ENCODE measurements at regions not wholly inside any gene's neighbourhood (a gene's known extent, or its start where the extent isn't known, plus 50 kb on each side); places are given as distances from the start of the nearest gene placed in this dataset.

DNA sequence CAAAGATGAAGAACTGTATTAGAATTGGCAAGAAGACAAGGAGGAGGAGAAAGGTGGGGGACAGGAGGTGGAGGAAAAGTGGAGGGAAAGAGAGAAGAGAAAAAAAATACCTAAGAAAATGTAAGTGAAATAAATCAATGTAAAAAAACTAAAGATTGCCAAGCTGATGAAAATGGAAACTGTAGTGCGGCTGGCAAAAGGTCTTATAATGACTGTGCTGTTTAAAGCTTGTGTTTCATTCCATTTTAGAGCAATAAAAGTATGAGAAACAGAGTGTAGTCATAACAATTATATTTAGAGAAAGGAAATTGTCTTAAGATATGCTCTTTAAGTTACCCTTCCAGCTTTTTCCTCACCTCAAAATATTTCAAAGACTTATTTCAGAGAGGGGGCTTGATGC is 670.5 kb upstream of the SEMA6A start:
- Mint-ChIP-seq H3K4me3 (no peak overlapping the region), H3K36me3 (no peaks in the 10 kb centered on the region), H3K27me3 (no peaks in the 10 kb centered on the region), H3K4me1 (no peaks in the 10 kb centered on the region), H3K27ac (no peak overlapping the region), H3K9me3 (peaks cover 6% of the 10 kb centered on the region)
- no peak for DNase-seq
- CTCF ChIA-PET: no interaction called here

DNA sequence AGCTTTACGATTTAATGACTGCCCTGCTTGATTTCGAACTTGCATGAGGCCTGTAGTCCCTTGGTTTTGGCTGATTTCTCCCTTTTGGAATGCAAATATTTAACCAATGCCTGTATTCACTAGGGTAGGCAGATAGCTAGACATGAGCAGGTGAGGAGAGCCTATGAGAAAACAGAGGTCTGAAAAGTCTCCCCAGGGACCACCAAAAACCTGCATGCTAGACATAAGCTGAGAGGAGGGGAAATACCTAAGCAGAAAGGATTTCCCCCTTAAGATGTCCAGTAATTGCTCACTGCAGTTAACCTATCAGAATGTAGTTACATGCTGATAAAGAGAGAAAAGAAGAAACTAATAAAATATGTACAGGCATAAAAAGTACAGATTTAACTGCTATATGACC is 667.4 kb upstream of the SEMA6A start:
- no peaks in the 10 kb centered on the region for H3K36me3 Mint-ChIP-seq
- H3K27me3 Mint-ChIP-seq: no peaks in the 10 kb centered on the region
- H3K9me3 Mint-ChIP-seq: peaks cover 10% of the 10 kb centered on the region
- no peaks in the 10 kb centered on the region for H3K4me1 Mint-ChIP-seq
- DNase-seq: no peak
- no peak overlapping the region for H3K4me3 Mint-ChIP-seq
- CTCF ChIA-PET: no interaction called here
- no peak overlapping the region for H3K27ac Mint-ChIP-seq

DNA sequence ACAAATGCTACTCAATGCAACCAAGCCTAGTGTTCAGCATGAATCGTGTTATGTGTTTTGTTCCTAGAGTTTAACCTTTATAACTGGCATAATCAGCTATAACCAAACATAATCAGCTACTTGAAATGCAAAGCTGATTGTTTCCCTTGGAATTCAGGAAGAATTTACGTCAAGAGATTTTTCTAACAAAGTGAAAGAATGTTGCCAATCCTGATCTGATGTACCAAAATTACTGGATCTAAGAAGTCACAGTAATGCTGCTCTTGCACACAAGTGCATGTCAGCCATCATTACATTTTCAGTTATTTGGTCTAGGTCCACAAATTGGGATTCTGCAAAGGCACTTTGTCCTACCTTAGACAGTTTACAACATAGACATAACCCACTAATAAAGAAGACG is 662.3 kb upstream of the SEMA6A start:
- H3K9me3 Mint-ChIP-seq: peaks cover 8% of the 10 kb centered on the region
- CTCF ChIA-PET: no interaction called here
- H3K27me3 Mint-ChIP-seq: no peaks in the 10 kb centered on the region
- no peaks in the 10 kb centered on the region for H3K4me1 Mint-ChIP-seq
- H3K4me3 Mint-ChIP-seq: no peak overlapping the region
- H3K27ac Mint-ChIP-seq: no peak overlapping the region
- no peak for DNase-seq
- H3K36me3 Mint-ChIP-seq: no peaks in the 10 kb centered on the region

DNA sequence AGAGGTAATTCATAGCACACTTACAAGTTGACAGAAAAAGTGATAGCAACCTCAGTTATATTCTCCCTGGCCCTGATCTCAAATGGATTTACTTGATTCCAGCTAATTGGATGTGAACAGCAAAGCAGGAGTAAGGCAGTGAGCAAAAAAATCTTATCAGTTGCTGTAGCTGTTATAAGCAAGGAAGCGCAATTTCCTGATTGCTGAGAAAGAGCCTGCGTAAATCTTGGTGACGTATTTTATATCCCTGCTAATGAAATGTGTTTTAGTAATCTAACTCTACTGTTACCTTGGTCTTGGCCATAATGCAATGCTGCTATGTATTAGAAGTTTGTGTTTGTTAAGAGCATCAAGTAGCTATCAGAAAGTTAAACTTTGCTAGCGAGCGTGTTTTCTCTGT is 661.2 kb upstream of the SEMA6A start:
- H3K27ac Mint-ChIP-seq: no peak overlapping the region
- DNase-seq: no peak
- H3K27me3 Mint-ChIP-seq: no peaks in the 10 kb centered on the region
- CTCF ChIA-PET: no interaction called here
- H3K4me3 Mint-ChIP-seq: no peak overlapping the region
- H3K36me3 Mint-ChIP-seq: no peaks in the 10 kb centered on the region
- H3K4me1 Mint-ChIP-seq: no peaks in the 10 kb centered on the region
- peaks cover 6% of the 10 kb centered on the region for H3K9me3 Mint-ChIP-seq

DNA sequence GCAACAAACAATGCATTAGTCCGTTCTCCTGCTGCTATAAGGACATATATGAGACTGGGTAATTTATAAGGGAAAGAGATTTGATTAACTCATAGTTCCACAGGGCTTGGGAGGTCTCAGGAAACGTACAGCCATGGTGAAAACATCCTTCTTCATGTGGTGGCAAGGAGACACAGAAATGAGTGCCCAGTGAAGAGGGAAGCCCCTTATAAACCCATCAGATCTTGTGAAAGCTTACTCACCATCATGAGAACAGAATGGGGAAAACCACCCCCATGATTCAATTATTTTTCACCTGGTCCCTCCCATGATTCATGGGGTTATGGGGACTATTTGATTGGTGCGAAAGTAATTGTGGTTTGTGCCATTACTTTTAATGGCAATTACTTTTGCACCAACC is 655.8 kb upstream of the SEMA6A start:
- CTCF ChIA-PET: no interaction called here
- Mint-ChIP-seq H3K4me1 (no peaks in the 10 kb centered on the region), H3K27me3 (no peaks in the 10 kb centered on the region), H3K27ac (no peak overlapping the region), H3K36me3 (no peaks in the 10 kb centered on the region), H3K4me3 (no peak overlapping the region), H3K9me3 (peaks cover 2% of the 10 kb centered on the region)
- no peak for DNase-seq

DNA sequence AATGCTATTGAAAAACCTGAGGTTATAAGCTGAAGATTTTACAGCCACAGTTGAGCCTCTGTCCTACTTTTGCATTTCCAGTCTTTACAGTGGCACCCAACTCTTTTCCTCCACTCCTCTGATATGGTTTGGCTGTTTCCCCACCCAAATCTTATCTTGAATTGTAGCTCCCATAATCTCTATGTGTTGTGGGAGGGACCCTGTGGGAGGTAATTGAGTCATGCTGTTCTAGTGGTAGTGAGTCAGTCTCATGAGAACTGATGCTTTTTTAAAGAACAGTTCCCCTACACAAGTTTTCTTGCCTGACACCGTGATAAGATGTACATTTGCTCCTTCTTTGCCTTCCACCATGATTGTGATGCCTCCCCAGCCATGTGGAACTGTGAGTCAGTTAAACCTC is 646.1 kb upstream of the SEMA6A start:
- Mint-ChIP-seq H3K27me3 (no peaks in the 10 kb centered on the region), H3K4me3 (no peak overlapping the region), H3K4me1 (no peaks in the 10 kb centered on the region), H3K36me3 (no peaks in the 10 kb centered on the region), H3K9me3 (peaks cover 2% of the 10 kb centered on the region), H3K27ac (no peak overlapping the region)
- CTCF ChIA-PET: no interaction called here
- no peak for DNase-seq

DNA sequence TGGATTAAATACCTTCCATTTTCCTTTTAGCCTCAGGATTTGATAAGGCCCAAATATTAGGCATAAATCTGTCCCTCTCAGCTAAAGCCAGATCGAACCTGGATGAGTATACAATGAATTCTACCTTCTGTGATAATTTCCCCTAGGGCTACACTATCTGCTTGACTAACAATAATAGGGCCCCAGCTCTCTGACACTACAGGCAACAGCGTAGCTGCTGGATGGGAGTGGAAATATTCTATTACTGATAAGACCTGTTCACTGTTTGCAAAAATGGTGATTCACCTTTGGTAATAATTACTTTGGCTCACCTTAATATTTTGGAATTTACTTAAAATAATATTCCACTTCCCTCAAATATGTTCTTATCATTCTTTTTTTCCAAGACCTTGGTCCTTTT is 644.2 kb upstream of the SEMA6A start:
- no peak overlapping the region for H3K4me3 Mint-ChIP-seq
- no peaks in the 10 kb centered on the region for H3K36me3 Mint-ChIP-seq
- peaks cover 5% of the 10 kb centered on the region for H3K9me3 Mint-ChIP-seq
- H3K27ac Mint-ChIP-seq: no peak overlapping the region
- CTCF ChIA-PET: no interaction called here
- no peaks in the 10 kb centered on the region for H3K27me3 Mint-ChIP-seq
- no peaks in the 10 kb centered on the region for H3K4me1 Mint-ChIP-seq
- no peak for DNase-seq

DNA sequence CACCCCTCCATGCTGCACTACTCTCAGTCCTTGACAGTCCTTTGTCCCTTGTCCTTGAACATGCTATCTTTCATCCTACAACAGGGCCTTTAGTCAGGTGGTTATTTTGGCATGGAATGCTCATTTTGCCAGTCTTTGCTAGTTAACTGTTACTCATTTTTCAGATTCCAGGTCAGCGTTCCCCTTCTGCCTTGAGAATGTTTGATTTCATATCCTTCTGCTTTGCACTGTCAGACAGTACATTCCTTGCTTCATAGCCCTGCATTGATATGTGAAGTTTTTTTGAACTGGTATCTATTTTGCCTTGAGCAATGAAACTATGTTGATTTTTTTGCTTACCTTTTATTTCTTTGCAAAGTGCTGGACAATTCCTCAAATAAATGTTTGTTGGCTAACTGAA is 638.2 kb upstream of the SEMA6A start:
- CTCF ChIA-PET: no interaction called here
- H3K27me3 Mint-ChIP-seq: no peaks in the 10 kb centered on the region

DNA sequence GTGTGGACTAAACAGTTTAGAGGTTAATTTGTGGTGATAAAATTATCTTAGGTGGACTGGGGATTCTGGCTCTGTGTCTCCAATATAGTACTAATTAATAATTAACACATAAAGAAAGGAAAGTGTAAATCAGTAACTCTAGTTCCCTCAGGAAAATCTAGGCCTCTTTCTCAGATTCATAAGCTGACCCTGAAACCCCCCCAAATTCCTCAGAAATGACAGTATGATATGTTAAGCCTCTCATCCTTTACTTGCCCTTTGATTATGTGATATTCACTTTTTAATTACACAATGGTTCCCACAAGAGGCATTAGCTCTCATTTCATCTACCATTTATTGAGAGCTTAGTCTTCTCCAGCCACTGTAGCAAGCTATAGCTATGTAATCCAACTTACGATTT is 636.2 kb upstream of the SEMA6A start:
- no peak overlapping the region for H3K4me3 Mint-ChIP-seq
- H3K27ac Mint-ChIP-seq: no peak overlapping the region
- DNase-seq: no peak
- CTCF ChIA-PET: no interaction called here
- no peaks in the 10 kb centered on the region for H3K4me1 Mint-ChIP-seq
- H3K36me3 Mint-ChIP-seq: no peaks in the 10 kb centered on the region
- peaks cover 16% of the 10 kb centered on the region for H3K9me3 Mint-ChIP-seq
- H3K27me3 Mint-ChIP-seq: no peaks in the 10 kb centered on the region

More for the DNA sequence above, 638.2 kb upstream of the SEMA6A start:
- no peak for DNase-seq
- H3K36me3 Mint-ChIP-seq: no peaks in the 10 kb centered on the region
- no peaks in the 10 kb centered on the region for H3K4me1 Mint-ChIP-seq
- no peak overlapping the region for H3K4me3 Mint-ChIP-seq
- H3K27ac Mint-ChIP-seq: no peak overlapping the region
- H3K9me3 Mint-ChIP-seq: peaks cover 12% of the 10 kb centered on the region

DNA sequence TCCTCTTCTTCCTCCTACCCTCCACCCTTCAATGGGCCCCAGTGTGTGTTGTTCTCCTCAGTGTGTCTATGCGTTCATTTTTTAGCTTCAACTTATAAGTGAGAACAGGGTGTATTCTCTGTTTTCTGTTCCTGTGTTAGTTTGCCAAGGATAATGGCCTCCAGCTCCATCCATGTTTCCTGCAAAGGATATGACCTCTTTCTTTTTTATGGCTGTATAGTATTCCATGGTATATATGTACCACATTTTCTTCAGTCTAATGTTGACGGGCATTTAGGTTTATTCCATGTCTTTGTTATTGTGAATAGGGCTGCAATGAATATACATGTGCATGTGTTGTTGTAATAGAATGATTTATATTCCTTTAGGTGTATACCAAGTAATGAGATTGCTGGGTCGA is 634.9 kb upstream of the SEMA6A start:
- no peak overlapping the region for H3K27ac Mint-ChIP-seq
- CTCF ChIA-PET: no interaction called here
- H3K4me1 Mint-ChIP-seq: no peaks in the 10 kb centered on the region
- H3K27me3 Mint-ChIP-seq: no peaks in the 10 kb centered on the region
- no peaks in the 10 kb centered on the region for H3K36me3 Mint-ChIP-seq
- no peak overlapping the region for H3K4me3 Mint-ChIP-seq
- no peak for DNase-seq
- peaks cover 13% of the 10 kb centered on the region for H3K9me3 Mint-ChIP-seq

DNA sequence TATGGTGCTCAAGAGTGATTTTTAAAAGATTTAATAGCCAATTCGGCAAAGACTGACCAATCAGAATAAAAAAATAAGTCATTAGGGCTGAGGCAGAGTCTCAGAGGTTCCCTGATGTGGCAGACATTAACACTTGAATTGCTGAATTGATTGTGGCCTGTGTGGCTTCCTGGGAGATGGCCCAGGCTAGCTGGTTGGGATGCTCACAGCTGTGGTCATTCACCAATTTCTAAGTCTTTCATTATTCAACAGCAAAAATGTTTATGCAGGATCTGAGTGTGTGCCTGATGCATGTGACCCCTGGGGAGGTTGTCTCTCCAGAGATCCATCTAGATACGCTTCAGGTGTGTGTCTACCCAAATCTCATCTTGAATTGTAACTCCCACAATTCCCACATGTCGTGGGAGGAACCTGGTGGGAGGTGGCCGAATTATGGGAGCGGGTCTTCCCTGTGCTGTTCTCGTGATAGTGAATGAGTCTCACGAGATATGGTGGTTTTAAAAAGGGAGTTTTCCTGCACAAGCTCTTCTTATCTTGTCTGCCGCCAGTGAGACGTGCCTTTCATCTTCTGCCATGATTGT is 632.6 kb upstream of the SEMA6A start:
- no peaks in the 10 kb centered on the region for H3K27me3 Mint-ChIP-seq
- peaks cover 15% of the 10 kb centered on the region for H3K9me3 Mint-ChIP-seq
- no peak overlapping the region for H3K4me3 Mint-ChIP-seq
- H3K36me3 Mint-ChIP-seq: no peaks in the 10 kb centered on the region
- no peak overlapping the region for H3K27ac Mint-ChIP-seq
- DNase-seq: no peak
- CTCF ChIA-PET: no interaction called here
- H3K4me1 Mint-ChIP-seq: no peaks in the 10 kb centered on the region

DNA sequence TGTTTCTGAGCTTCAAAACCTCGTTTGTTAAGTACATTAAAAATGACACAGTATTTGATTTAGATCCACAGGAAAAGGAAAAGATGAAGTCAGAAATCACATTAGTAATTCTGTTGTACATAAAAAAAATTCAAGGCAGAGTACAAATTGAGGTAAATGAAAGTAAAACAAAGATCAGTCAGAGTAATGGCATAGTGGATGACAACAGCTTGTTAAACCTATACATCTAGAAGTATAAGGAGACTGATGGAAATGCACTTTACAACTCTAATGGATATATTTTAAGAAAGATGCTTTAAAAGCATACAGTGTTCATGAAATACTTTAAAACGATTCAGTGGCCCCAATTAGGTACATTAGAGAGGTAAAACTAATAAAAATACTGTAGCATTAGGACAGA is 631.3 kb upstream of the SEMA6A start:
- no peaks in the 10 kb centered on the region for H3K27me3 Mint-ChIP-seq
- peaks cover 15% of the 10 kb centered on the region for H3K9me3 Mint-ChIP-seq
- no peak overlapping the region for H3K4me3 Mint-ChIP-seq
- H3K4me1 Mint-ChIP-seq: no peaks in the 10 kb centered on the region
- no peak overlapping the region for H3K27ac Mint-ChIP-seq
- H3K36me3 Mint-ChIP-seq: no peaks in the 10 kb centered on the region
- CTCF ChIA-PET: no interaction called here
- no peak for DNase-seq

DNA sequence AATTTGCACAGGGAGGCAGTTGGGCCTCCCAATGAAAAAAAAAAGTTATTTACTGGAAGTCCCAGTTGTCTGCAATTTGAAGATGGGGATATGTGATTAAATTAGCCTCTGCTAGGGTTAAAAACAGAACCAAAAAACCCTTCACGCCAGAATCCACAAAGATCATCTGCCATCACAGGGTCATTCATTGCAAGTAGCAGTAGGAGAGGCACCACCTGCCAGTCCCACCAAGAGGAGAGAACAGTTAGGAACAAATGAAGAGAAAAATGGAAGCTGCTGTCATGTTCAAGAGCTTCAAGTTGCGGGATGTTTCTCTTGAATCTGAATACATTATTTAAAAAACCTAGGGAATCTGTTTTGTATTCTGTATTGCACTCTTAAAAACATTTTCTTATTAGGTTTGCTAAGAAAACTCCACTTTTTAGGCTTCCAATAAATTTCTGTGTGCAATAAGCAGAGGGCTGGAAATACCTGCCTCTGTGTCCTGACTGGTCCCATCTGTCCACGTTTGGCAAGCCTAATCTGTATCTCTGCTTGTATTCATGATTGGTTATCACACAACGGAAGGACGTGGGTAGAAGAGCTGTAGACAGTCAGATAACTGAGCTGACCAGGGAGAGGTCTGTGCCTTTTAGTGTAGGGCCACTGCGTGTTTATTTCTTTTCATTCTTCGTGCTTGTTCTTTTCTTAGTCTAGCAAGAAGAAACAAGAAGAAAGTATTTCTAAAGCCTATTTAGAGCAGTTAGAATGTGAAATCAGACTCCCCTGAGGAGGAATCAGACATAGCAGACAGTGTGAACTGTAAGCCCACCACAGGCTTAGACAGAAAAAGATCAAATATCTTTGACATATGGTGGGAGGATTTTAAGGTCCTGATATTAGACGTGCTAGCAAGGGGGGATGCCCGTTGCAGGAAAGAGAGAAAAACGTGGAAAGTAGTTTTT is 630.6 kb upstream of the SEMA6A start:
- no peaks in the 10 kb centered on the region for H3K36me3 Mint-ChIP-seq
- no peak overlapping the region for H3K4me3 Mint-ChIP-seq
- H3K9me3 Mint-ChIP-seq: peaks cover 13% of the 10 kb centered on the region
- no peaks in the 10 kb centered on the region for H3K27me3 Mint-ChIP-seq
- no peaks in the 10 kb centered on the region for H3K4me1 Mint-ChIP-seq
- DNase-seq: no peak
- CTCF ChIA-PET: no interaction called here
- no peak overlapping the region for H3K27ac Mint-ChIP-seq

DNA sequence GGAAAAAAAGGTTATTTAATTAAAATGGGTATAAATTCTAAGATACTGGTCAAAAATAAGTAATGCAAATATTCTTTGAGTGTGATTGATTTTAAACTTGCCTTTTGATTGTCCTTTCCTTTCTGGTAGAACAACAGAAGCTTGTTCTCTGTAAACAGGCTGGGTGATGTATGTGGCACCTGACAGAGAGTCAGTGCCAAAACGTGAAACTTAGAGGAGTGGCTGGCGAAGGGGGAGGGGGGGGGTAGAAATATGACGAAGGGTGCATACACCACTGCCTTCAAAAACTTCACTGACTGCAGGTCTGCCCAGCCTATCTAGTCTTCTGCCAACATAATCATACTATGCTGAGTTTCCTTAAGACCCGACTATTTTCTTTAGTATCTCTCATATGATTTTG is 629.8 kb upstream of the SEMA6A start:
- Mint-ChIP-seq H3K27ac (no peak overlapping the region), H3K4me3 (no peak overlapping the region), H3K36me3 (no peaks in the 10 kb centered on the region), H3K27me3 (no peaks in the 10 kb centered on the region), H3K4me1 (no peaks in the 10 kb centered on the region), H3K9me3 (peaks cover 11% of the 10 kb centered on the region)
- CTCF ChIA-PET: no interaction called here
- DNase-seq: no peak

DNA sequence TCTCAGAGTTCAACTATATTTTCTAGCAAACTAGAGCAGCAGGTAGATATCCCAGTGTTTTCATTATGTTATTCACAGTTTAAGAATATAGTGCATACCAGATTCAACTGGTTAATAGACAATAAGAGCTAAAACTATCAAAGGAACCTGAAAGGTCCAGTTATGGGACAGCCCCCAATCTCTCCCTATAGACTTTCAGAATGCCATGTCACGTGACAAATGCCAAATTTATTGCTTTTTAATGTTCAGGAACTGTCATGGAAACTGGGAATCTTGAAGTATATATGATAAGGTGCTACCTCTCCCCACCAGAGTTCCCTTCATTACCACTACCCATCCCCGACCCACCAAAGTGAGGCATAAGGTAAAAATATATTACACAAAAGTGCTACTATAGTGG is 629.0 kb upstream of the SEMA6A start:
- no peak for DNase-seq

More for the DNA sequence above, 629.0 kb upstream of the SEMA6A start:
- no peak overlapping the region for H3K27ac Mint-ChIP-seq
- peaks cover 9% of the 10 kb centered on the region for H3K9me3 Mint-ChIP-seq
- CTCF ChIA-PET: no interaction called here
- no peaks in the 10 kb centered on the region for H3K36me3 Mint-ChIP-seq
- no peaks in the 10 kb centered on the region for H3K27me3 Mint-ChIP-seq
- H3K4me1 Mint-ChIP-seq: no peaks in the 10 kb centered on the region
- H3K4me3 Mint-ChIP-seq: no peak overlapping the region

Measured in activated naive CD4-positive, alpha-beta T cell treated with anti-CD3 and anti-CD28 coated beads, Interleukin-2, amount 10 ng/mL, durations not matched to agents 7 days and 5 days (primary cell).